HG03039 (cell line): ENCODE measurements at regions not wholly inside any gene's neighbourhood (a gene's known extent, or its start where the extent isn't known, plus 50 kb on each side); places are given as distances from the start of the nearest gene placed in this dataset.

Source experiments
- ATAC-seq: cut with Tn5 transposase; IDR thresholded peaks from one replicate; pipeline ENCODE4 v1.9.1; 2021; ENCODE audit warnings: mild to moderate bottlenecking, moderate library complexity; ENCODE audit not compliant: unreplicated experiment

GRCh38 chr1:222370913-222371675 is 176.8 kb downstream of the HHIPL2 start:
- no peak for ATAC-seq

GRCh38 chr1:222370081-222370912 is 177.6 kb downstream of the HHIPL2 start:
- no peak for ATAC-seq

DNA sequence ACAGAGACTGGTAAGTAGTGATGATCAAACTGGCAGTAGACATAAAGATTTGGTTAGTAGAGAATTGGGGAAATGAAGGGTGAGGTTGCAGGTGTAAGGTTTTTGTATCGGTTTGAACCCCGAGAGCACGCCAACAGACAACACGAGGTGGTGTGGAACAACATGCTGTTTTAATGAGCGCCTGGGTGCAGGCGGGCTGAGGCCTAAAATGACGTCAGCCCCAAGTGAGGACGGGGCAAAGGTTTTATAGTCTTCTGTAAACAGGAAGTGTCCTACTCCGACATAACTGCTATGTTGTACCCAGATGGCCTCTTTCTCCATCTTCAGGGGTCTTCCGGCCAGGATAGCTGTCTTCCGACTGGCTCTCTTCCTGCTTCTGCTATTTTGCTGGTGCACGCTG is 178.8 kb downstream of the HHIPL2 start:
- no peak for ATAC-seq

GRCh38 chr1:222358100-222358499 is 189.8 kb downstream of the HHIPL2 start:
- no peak for ATAC-seq

GRCh38 chr1:222357252-222357651 is 190.7 kb downstream of the HHIPL2 start:
- no peak for ATAC-seq

DNA sequence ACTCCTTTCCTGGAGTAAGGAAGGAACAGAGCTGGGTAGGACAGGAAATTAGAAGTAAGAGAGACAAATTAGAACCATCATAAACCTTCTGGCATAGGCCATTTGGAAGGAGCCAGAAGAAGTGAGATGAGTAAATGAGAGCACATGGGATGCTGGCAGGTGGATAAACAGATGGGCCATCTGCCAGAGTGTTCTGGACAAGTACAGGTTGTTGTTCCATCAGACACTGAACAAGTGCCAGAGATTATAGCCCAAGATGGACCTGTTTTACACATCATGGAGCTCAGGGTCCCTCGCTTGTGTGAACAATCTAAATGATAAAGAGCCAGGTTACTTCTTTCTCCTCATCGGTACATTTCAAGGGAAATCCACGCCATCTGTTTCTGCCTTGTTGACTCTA is 200.3 kb downstream of the HHIPL2 start:
- no peak for ATAC-seq

DNA sequence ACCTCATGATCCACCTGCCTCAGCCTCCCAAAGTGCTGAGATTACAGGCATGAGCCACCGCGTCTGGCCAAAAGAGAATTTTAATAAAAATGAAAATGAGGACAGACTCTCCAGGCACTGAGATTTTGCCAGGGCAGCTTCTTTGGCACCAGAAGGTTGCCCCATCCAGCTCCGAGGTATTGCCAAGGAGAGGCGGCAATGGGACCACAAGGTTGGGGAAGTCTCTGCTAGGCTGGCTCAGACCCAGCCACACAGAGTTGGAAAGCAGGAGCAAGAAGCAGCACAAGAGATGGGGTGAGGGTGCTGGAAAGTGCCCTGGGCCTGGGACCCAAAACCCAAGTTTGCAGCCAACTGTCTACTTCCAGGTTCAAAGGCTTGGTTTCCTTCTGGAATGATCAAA is 200.9 kb downstream of the HHIPL2 start:
- ATAC-seq = no peak

DNA sequence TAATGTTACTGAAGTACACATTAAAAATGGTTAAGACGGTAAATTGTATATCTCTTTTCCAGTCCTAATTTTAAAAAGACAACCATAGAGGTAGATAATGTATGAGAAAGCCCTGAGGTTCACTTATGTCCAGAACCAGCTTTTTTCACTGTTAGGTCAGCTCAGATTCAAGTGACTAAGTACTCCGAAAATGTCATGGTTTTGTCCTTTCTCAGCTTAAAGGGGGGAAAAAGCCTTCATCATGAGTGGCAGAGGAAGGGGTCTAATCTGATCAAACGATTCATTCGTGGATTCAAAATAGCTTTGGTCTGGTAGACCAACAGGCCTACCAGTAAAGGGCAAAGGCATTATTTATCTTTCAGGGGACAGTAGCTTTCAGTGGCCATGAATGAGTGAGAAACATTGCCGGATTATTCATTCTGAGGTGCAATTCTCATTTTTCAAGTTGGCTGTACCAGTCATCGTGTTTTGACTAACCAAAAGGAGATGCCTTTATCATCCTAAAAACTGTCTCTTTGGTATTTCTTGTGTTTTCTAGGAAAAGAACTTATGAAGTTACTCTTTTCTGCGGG is 208.4 kb downstream of the HHIPL2 start:
- no peak for ATAC-seq

GRCh38 chr1:222335586-222335985 is 212.3 kb downstream of the HHIPL2 start:
- no peak for ATAC-seq

DNA sequence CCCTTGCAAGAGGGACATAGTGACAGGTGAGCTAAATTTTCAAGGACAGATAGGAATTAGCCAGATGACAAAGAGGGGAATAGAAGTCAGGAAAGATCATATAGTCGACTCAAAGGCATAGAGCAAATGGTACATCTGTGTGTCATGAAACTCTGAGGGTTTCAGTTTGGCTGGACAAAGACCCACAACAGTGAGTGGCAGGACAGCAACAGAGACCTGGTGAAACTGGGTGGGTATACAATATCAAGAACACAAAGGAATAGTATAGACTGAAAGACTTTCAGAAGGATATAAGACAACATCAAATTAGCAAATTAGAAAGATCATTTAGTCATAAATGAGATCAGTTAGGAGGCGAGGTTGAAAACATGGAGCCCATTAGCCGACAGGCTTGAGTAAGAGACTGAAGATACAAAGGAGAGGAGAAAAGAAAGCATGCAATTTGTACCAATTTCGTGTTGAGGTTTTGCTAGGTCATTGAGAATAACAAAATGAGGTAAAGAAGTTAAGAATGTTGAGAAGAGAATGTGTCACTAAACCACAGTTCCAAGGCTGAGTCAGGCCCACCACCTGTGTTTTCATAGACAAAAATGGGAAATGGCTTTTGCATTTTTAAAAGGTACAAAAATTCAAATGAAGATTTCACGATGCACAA is 213.8 kb downstream of the HHIPL2 start:
- ATAC-seq = no peak

DNA sequence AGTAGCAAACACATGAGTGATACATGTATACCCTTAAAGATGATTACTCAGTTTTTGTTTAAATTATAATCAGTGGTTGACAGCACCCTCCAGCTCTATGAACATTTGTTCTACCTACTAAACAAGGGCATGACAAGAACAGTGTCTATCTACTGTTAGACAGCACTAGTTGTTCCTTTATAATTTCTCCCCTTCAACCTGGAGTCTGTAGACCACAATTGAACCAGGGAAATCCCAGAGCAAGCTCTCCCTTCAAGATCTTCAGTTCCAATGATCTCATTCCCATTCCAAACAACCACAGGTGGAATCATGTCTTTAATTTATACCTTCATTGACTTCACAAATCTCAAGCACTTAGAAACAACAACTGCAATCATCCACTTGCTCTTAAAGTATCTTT is 216.1 kb downstream of the HHIPL2 start:
- ATAC-seq = no peak

DNA sequence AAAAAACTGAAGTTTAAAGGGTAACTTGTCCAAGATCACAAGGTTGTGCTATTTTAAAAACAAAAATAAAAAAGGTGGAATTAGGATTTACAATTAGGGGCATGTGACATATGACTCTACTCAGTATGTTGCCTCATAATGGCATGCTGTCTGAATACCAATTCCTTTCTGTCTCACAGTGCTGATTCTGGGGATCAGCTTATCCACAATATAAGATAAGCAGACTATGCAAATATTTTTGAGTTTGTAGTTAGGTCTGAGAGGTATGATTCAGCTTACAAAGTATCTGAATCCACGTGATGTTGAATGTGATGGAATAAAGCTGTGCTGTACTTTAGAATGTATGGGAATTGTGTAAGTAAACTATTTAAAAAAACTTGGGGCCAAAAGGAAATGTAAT is 216.6 kb downstream of the HHIPL2 start:
- ATAC-seq = no peak

- no peak for ATAC-seq
Measured at GRCh38 chr1:222329493-222330045, 218.3 kb downstream of the HHIPL2 start.

- ATAC-seq = no peak
Measured at GRCh38 chr1:222326710-222327036, 221.2 kb downstream of the HHIPL2 start.

- ATAC-seq = no peak
Measured at GRCh38 chr1:222326006-222326709, 221.7 kb downstream of the HHIPL2 start.

GRCh38 chr1:222325506-222325905 is 222.4 kb downstream of the HHIPL2 start:
- no peak for ATAC-seq

GRCh38 chr1:222314839-222315238 is 233.1 kb downstream of the HHIPL2 start:
- no peak for ATAC-seq

DNA sequence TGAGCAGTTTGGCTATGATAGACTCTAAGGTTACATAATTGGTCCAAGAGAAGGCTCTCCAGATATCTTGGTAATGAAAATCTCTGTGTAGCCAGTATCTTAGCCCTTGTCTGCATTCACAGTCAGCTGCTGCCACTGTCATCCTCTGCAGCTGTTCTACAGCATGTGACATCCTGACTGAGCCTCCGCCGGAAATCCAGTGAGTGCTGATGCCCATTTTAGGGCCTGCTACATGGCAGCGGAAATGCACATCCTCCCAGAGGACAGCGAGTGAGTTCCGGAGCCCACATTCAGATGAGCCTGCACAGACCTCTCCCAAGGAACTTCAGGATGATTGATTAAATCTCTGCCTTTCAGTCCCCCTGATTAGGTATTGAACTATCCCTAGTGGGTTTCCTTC is 237.1 kb downstream of the HHIPL2 start:
- no peak for ATAC-seq

DNA sequence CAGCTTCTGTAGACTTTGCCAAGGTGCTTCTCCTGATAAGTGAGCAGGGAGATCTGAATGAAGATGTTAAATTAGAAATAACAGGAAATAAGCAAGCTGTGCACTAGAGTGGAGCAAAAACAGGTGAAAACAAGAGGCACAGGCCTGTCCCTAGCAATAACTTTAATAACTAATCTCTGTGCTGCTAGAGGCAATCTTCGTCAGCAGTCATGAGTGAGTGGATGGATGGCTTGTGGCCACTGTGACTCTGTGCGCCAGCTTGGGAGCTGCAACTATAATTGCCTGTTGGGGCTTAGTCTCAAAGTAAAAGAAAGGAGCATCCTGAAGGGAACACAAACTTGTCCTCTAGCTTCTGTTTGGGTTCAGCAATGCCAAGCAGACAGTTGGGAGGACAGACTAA is 240.3 kb downstream of the HHIPL2 start:
- no peak for ATAC-seq

- no peak for ATAC-seq
Measured at GRCh38 chr1:222306512-222306911, 241.4 kb downstream of the HHIPL2 start.

DNA sequence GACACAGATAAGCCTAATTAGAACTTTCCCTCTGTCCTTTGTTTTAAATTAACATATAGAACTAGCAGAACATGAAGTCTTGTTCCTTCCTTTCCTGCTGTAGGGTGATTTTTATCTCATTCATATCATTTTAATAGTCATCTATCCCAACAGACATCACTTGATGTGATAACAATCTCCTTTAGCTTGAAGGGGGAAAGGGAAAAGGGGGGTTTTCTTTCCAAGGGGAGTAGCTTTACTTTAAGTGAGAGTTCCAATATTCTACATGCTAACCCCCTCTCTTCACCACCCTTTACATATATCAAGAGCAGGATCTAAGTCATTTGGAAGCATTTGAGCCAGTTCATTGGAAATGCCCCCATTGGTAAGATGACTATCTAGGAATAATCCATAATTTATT is 241.9 kb downstream of the HHIPL2 start:
- ATAC-seq = no peak
